NCI-H2196 treated with DMSO at 0.1 percent for 48 hours (cell line): ENCODE measurements at regions not wholly inside any gene's neighbourhood (a gene's known extent, or its start where the extent isn't known, plus 50 kb on each side); places are given as distances from the start of the nearest gene placed in this dataset.
"Not testable (repeated sequence)": the region's sequence is repeated elsewhere in the genome, so short reads cannot be mapped to it uniquely, and the experiment has no call there.

ENCODE experiments used
- DNase-seq: peaks from one replicate; lab custom pipeline; 2025; ENCODE audit not compliant: unreplicated experiment; lab: John Stamatoyannopoulos, UW

DNA sequence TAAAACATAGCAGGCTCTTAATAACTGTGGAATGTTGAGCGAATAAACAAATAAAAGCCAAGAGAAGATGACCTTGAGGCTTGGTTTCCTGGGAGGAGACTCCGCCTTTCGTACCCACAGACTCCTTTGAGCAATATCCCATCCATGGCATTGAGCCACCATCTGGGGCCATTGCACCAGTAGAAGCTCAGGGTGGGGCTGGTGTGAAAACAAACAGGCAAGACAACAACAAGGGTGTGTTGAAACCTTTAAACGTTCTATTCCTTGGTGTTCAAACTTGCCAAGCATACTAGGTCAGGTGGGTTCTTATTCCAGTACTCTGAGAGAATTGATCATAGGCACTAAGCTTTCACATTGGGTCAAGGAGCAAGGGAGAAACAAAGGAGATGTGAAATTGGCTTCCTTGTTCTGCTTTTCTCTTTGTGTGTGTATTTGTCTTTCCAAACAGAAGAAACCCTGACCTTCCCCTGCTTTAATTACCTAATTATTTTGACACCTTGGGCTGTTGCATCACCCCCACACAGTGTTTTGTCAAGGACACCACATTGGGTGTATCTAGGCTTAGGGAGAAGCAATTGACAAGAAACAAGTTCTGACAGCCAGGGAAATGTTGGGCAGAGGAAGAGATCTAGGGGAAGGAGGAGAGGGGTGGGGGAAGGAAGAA is 105.1 kb upstream of the BCL6 start:
- no peak for DNase-seq

DNA sequence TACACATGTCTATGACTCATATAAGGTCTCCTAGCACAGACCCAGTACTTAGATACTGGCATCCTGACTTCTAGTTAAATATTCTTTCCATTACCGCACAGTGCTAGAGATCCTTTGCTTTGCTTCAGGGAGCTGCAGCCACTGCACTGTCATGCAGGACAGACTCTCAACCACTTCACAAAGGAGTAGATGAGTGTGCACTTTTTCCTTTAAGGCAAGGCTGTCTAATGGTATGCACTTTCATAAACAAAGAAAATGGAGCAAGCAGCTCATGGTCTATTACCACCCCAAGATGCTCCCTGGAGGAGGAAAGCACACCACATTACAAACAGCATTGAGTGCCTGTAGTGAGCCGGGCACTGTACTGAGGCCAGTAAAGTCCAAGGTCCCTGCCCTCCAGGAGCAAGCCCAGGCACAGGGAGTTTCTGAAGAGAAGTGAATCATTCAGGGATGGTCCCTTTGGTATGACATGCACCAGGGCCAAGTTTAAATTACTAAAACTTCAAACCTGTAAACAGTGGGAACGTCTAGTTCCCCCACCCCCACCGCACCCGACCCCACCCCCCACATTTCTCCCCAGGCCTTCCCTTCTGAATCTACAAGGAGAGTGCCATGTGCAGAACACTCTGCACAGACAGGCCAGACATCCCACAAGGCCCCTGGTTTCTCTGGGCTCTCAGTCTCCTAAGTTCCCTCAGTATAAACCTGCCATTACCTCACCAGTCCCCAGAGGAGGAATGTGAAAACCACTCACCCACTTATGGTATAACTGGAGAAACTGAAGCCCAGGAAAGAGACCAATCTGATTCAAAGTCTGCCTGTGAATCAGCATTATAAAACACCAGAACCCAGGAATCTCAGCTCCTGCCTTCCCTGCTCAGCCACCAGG is 107.8 kb upstream of the BCL6 start:
- no peak for DNase-seq

DNA sequence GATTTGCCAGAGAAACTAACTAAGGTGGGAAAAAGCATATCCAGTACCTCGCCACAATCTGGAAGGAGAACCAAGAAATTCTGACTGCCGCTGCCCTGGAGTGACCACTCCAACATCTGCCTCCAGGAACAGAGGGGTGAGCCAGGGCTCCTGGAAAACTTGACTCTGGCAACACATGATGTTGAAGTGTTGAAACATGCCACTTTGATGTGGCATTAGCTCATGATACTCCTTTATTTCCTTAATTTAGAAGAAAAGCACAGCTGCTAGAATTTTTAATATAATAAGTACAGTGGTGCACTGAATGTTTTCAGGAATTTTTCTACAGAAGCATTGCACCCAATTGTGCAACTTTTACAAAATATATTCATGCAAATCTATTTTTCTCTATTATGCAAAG is 109.9 kb upstream of the BCL6 start:
- no peak for DNase-seq

DNA sequence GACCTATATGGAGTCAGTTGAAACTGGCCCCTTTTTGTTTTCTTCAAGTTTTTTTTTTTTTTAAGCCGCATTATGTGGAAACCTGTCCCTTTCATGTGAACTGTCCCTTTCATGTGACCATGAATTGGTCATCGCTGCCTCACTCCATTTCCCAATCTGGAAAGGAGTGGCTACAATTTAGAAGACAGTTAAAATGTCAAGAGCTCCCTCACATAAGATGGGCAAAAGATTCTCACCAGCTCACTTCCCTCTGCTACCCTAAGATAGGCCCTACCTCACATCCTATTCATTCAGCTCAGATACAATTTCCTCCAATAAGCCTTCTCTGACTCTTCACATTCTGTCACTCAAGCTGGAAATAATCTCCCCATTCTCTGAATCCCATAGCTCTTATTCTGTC is 111.3 kb upstream of the BCL6 start:
- no peak for DNase-seq

DNA sequence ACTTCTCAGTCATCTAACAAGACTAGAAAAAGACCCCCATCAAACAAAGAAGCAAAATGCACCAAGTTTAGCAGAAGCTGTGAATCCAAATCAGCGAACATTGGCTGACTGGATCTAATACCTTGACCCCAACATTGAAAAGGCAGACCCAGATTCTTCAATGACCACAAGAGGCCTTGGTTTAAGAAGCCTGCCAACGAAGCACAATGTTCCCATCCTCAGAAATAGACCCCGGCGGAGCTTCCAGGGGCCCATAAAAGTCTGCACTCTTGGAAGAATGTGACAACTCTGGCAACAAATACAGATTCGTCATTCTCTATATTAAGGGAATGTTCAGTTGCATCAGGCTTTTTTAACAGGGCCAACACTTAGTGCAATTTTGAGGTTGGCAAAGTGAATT is 112.8 kb upstream of the BCL6 start:
- DNase-seq = no peak

DNA sequence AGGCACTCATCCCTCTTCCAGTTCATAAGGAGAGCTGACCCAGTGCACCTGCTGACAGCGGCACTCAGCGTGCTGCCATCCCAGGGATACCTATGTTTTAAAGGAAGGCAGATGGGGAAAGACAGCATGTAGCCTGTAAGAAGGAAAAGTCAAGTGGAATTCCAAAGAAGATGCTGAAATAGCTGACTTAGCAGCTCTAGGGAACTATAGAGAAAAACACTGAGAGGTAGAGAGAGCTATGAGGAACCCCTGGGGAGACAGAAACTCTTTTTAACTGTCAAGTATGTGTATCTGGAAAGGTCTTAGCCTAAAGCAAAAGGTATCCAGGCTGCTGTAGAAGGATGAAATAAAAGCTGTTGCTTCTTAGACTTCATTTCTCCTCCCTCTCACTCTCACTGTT is 113.4 kb upstream of the BCL6 start:
- no peak for DNase-seq

DNA sequence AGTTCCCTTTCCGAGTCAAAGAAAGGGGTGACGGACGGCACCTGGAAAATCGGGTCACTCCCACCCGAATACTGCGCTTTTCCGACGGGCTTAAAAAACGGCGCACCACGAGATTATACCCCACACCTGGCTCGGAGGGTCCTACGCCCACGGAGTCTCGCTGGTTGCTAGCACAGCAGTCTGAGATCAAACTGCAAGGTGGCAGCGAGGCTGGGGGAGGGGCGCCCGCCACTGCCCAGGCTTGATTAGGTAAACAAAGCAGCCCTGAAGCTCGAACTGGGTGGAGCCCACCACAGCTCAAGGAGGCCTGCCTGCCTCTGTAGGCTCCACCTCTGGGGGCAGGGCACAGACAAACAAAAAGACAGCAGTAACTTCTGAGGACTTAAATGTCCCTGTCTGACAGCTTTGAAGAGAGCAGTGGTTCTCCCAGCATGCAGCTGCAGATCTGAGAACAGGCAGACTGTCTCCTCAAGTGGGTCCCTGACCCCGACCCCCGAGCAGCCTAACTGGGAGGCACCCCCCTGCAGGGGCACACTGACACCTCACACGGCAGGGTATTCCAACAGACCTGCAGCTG is 117.5 kb upstream of the BCL6 start:
- not testable (repeated sequence) for DNase-seq

DNA sequence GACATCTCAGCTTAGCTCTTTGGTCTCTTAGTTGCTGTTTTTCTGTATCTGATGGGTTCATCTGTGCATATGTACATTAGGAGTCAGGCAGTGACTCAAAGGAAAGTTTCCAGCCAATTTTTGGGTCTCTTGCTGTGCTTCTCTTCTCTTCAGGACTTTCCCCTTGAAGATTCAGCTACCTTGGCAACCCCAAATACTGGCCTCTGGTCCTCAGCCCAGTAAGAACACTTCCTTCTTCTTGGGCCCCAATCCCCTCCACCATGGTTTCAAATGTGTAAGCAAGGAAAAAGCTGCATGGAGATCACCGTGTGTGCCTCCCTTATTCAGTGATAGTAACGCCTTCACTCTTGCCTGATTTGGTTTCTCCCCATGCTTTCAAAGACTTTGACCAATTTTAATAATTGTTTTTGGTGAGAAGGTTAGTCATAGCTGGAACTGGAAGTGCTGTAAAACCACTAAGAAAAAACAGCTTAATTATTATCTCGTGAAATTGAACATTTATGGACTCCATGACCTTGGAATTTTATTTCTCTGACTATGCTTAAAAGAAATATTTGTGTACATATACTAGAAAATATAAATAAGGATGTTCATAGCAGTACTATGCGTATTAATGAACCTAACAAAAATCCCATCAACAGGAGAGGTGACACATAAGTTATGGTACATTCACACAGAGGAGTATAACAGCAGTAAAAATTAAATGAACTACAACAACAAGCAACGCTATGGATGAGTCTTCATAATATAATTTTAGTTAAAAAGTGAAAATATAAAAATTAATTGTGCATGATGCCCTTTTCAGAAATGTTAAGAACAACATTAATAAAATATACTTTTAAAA is 125.3 kb upstream of the BCL6 start:
- DNase-seq = no peak

DNA sequence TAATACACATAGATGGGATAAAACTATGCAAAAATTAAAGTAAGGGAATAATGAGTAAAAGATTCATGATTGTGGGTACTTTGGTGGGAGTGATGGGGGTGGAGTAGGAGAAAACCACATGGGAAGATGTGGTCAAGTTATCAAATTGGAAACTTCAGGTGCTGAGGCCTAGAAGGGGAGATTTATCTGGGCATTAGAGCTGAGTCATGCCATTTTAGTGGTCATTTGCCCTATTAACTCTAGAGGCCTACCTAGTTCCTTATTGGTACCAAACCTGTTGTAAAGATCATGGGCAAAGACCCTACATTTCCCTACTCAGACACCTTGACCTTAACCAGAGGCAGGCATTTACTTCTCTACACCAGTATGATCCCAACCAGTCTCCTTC is 125.9 kb upstream of the BCL6 start:
- no peak for DNase-seq

DNA sequence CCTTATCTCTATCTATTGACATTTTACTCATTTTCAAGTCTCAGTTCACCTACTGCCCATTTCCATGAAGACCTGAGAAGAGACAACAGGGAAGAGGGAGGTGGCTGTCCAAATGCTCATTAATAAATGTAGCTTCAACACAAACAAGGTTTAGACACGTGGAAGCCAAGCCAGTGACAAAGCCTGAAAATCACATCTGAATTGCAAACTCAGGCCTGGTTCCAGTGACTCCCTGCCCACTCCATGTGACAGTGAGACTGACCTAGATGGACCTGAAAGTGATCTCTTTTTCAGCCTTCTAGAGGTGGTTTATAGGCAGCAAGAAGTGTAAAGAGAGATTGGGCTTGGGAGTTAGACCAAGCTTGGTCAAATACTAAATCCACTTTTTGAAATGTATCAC is 126.6 kb upstream of the BCL6 start:
- no peak for DNase-seq

DNA sequence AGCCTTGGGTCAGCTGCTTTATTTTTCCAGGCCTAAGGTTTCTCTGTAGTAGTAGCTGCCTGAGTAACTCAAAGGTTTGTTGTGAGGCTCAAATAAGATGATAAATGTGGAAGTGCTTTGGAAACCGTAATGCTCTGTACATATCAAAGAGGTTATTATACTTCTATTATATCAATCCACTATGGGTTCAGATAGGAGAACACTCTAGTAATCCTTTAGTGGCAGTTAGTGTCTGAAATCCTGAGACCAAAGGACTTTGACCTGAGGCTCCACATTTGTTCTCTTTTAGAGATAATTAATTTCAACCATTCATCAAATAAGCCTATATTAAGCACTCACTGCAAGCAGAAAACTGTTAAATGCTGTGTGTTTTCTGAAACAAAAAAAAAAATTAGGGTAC is 128.6 kb upstream of the BCL6 start:
- no peak for DNase-seq

DNA sequence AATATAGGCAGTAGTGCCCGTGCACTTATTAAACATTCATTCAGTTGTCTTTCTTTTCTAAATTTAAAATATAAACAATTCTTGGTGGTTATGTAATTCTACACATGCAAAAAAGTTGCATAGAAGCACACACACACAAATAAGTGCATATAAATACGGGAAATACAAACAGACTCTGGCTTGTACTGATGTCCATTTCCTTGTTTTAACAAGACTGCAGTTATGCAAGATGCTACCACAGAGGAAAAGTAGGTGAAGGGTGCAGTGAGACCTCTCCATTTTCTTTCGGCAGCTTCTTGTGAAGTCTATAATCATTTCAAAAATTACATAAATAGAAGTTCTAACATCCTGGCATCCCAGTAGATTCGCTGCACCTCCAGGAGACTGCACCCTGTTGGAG is 130.6 kb upstream of the BCL6 start:
- DNase-seq = no peak

DNA sequence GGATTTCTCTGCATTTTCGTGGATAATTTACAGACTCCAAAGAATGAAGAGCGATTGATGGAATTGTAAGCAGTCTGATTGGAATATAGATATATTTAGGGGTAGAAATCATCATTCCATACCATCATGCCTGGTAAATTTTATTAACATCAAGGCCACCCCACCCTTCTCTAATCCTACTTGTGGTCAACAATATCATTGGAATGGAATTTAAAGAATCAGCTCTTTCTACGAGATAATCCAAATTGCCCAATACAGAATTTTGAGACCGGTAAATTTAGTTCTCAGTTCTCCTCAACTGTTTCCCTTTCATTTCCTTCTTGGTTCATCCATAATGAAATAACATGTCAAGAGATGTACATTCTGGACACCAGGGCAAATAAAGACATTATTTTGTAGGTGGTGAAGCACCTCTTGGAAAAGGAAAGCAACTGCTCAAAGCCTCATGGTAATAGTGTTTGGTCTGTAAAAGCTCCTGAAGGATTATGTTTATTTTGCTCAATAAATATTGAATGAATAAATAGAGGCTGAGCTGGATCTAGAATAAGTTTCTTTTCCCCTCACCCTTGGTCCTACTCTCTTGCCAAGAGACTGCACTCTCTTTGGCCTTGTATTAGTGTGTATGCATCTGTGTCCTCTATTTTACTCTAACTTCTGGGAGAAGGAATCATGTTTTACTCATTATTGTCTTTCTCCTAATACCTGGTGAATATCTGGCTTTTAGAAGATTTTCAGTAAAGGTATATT is 133.7 kb upstream of the BCL6 start:
- DNase-seq = no peak

DNA sequence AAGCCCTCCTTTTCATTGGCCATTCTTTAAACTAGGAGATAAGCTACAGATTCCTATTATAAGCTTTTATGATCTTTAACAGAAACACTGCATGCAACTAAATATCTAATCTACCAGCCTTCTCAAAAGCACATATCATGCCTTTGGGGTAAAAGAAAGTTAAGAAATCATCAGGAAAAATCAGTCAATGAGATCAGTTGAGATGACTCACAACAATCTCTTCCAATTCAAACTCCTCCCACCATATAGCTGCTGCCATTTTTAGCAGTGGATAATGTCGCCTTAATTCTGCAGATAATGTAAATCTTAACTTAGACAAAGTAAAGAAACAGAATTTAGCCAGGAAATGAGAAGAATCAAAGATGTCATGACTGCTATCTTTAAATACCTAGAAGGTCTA is 135.2 kb upstream of the BCL6 start:
- no peak for DNase-seq

DNA sequence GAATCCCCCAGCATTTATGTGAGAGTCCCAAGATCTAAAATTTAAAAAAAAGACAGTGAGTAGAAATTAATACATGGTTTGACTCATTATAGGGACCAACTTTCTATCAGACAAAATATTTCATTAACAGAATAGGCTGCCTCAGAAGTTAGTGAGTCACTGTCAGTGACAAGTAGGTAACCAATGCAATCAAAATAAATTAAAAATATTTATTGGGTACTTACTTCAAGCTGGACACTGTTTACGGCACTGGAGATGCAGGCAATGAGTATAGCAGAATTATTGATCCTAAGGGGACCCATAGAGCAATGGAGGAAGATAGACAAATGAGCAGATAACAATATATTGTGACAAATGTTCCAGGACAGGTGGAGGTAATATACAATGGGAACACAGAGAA is 135.6 kb upstream of the BCL6 start:
- DNase-seq = no peak

DNA sequence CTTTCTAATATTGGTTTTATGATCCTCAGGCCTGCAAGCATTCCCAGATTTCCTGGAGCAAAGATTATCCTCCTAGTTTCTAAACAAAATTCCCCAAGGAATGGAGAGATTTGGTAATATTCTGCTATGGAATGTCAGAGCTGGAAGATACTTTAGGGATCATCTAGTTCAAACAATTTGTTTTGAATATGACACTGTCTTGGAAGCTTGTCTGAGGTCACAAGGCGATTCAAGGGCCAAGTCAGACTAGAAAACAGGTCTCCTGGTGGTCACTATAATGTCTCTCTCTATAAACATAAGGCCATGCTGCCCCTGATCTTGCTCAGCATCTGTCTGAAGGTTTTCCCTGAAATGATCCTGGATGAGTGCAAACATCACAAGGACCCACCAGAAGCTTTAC is 143.4 kb upstream of the BCL6 start:
- DNase-seq = no peak

DNA sequence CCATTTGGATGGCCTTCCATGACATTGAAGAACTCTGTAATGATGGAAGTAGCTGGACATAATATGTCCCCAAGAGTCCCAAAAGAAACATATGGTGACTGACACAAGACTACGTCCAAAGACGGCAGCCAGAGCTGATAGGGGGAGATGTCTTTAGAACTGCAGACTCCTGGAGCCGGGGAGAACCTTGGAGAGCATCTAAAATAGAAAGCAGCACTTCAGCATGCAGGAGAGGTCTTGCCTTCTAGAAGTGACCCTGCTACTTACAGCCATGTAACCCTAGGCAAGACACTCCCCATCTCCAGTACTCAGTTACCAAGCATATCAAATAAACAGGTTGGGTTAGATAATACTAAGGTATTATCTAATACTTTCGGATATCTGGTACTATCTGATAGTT is 143.8 kb upstream of the BCL6 start:
- no peak for DNase-seq

DNA sequence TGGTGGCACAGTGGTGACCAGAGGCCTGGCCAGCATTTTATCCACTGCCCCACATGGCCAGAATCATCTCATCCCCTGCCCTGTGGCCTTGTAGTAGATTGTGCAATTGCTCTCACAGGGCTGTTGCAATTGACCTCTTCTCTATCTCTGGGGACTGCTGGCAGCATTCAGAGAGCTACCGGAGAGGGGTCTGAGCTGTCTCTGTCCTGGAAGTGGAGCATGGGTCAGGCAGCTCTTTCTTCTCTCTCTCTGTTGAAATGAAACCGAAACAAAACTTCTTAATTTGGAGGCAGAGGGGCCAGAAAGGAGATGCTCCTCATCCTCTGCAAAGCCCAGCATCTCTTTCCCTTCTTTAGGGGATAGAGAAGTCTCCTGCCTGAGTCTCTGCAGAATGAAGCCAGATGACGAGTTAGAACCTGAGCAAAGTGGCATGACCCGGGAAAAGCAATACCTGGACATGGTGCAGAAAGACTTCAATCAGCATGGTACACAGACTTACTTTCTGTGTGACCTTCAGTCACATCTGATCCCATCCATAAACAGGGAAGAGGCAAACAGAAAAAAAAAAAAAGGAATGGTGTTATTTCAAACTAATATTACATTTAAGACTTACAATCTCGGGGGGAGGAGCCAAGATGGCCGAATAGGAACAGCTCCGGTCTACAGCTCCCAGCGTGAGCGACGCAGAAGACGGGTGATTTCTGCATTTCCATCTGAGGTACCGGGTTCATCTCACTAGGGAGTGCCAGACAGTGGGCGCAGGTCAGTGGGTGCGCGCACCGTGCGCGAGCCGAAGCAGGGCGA is 144.5 kb upstream of the BCL6 start:
- DNase-seq = no peak

DNA sequence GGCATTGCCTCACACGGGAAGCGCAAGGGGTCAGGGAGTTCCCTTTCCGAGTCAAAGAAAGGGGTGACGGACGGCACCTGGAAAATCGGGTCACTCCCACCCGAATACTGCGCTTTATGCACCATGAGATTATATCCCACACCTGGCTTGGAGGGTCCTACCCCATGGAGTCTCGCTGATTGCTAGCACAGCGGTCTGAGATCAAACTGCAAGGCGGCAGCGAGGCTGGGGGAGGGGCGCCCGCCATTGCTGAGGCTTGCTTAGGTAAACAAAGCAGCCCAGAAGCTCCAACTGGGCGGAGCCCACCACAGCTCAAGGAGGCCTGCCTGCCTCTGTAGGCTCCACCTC is 145.1 kb upstream of the BCL6 start:
- not testable (repeated sequence) for DNase-seq

DNA sequence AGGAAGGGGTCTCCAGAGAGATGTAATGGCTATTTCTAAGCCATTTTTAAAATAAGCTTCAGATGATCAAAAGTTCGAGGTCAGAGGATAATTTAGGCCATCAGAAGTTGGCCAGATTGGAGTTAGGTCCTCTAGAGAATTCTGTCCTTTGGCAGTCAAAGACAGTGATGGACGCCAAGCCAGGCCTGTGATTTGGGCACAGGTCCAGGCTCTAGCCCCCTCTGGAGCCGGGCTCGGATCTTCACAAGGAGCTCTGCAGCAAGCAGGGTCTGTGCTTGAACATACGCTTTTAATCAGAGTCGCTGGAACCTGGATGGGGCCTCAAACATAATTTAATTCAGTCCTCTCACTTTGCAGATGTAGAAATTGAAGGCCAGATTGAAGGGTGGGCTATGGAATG is 151.4 kb upstream of the BCL6 start:
- no peak for DNase-seq
